ENCODE measurements at regions not wholly inside any gene's neighbourhood (a gene's known extent, or its start where the extent isn't known, plus 50 kb on each side); places are given as distances from the start of the nearest gene placed in this dataset.
"Not testable (repeated sequence)": the region's sequence is repeated elsewhere in the genome, so short reads cannot be mapped to it uniquely, and the experiment has no call there.

DNA sequence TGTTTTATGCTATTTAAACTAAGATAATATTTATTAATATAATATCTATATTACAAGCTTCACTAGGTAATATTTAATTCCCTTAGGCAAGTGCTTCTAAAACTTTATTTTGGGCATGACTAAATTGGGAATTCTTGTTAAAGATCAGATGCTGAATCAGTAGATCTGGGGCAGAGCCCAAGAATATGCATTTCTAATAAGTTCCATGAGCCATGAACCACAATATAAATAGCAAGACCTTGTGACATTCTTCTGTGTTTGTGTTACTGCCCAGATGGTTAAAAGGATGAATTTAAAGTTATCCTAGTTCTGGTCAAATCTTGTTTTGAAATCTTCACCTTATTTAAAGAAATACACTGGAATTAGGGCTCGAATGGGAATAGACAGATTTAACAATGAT is 258.4 kb upstream of the CACNA2D1 start:
- DNase-seq (ENCODE audit: extremely low read depth in 1 of 11, low read depth in 9 of 11, low spot score in 4 of 11): no peak

DNA sequence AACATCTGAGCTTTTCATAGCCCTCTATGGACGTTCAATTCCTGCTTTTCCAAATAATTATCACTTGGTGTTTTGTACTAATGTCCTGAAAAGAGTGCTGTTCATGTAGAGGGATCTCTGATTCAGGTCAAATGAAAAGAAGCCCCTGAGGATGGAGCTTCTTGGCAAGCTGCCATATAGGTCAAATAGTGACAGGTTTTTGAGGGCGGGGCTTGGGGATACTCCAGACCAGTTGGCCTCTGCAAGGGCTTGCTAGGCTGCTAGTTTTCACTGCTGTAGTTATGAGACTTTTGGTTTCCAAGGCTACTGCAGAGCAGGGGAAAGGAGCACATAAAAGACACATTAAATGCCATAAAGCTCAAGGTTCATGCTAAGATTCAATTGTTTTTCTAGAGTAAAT is 257.2 kb upstream of the CACNA2D1 start:
- no peak for DNase-seq (ENCODE audit: extremely low read depth in 1 of 11, low read depth in 9 of 11, low spot score in 4 of 11)

DNA sequence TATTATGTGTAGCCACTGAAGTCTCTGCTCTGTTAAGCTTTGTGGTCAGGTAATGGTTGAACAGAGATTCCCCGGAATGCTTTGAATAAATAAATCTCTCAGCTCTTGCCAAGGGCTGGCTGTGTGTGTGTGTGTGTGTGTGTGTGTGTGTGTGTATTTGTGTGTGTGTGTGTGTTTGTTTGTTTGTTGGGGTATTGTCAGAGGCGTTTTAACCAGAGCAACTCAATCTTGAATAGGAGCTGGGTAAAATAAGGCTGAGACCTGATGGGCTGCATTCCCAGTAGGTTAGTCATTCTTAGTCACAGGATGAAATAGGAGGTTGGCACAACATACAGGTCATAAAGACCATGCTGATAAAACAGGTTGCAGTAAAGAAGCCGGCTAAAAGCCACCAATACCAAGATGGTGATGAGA is 256.2 kb upstream of the CACNA2D1 start:
- DNase-seq (ENCODE audit: extremely low read depth in 1 of 11, low read depth in 9 of 11, low spot score in 4 of 11): no peak

DNA sequence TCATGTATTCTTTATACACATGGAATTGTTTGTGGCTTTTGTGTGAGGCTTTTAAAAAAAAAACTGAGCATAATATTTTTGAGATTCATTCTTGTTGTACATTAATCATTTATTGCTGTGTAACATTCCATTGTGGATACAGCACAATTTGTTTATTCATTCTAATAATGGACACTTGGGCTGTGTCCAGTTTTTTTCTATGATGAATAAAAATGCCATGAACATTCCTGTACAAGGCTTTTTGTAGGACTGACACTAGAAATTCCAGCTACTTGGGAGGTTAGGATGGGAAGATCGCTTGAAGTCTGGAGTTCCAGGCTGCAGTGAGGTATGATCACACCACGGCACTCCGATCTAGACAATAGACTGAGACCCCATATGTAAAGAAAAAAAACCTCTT is 254.3 kb upstream of the CACNA2D1 start:
- no peak for DNase-seq (ENCODE audit: extremely low read depth in 1 of 11, low read depth in 9 of 11, low spot score in 4 of 11)

DNA sequence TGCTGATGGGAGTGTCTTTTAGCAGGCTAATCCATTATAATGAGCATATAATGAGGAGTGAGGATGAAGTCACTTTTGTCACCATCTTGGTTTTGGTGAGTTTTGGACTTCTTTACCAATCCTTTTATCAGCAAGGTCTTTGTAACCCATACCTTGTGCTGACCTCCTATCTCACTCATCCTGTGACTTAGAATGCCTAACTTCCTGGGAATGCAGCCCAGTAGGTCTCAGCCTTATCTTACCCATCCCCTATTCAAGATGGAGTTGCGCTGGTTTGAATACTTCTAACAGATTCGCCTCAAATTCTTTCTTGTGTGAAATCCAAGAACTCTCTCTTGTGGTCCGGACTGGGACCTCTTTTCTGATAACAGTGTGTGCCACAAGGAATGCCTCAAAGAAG is 253.1 kb upstream of the CACNA2D1 start:
- no peak for DNase-seq (ENCODE audit: extremely low read depth in 1 of 11, low read depth in 9 of 11, low spot score in 4 of 11)

DNA sequence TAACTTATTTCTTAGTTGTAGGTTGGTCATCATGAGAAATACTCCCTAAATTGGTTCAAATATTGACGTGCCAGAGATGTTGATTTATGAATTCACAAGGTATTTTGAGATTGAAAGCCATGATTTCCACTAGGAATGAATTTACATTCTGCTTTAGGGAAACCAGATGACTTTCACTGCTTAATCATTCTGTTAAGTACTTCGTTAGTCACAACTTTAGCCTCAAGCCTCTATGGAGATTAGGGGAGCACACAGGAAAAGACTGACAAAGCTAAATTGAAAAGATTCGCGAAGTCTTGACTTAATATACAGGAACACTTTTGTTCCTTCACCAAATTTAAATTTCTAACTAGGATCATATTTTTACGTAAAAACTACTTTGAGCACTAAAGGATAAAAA is 250.4 kb upstream of the CACNA2D1 start:
- DNase-seq (ENCODE audit: extremely low read depth in 1 of 11, low read depth in 9 of 11, low spot score in 4 of 11): no peak

DNA sequence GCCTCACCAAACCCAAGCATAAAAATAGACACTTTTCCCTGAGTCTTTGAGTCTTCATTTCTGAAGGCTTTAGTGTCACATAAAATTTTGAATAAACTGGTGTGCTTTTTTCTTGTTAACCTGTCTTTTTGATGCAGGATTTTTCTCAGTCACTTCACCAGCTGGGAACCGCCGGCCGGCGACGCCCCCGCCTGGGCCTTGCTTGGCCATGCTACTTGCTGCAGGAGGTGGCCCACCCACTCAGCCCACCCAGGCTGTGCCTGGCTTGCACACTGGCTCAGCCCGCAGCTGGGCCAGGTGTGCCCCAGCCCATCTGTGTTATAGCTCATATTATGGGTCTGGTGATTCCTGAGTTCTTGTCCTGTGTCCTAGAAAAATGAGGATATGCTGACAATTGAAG is 247.4 kb upstream of the CACNA2D1 start:
- DNase-seq (ENCODE audit: extremely low read depth in 1 of 11, low read depth in 9 of 11, low spot score in 4 of 11): no peak

DNA sequence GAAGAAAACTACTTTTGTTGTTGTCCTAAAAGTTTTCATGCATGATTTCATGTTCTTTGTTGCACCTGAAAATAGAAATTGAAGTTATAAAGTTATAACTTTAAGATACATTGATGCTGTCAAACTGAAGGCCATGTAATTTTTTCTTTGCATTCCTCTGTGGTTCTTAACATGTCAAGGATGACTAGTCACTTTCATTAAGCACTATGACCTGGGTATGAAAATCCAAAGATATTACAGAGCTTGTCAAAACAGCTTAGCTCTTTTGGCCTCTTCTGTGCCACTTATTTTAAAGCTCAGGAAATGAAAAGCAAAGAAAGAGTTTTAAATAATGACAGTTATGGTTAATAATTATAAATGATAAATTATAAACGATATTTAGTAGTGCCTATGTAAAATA is 241.6 kb upstream of the CACNA2D1 start:
- DNase-seq (ENCODE audit: extremely low read depth in 1 of 11, low read depth in 9 of 11, low spot score in 4 of 11): no peak

DNA sequence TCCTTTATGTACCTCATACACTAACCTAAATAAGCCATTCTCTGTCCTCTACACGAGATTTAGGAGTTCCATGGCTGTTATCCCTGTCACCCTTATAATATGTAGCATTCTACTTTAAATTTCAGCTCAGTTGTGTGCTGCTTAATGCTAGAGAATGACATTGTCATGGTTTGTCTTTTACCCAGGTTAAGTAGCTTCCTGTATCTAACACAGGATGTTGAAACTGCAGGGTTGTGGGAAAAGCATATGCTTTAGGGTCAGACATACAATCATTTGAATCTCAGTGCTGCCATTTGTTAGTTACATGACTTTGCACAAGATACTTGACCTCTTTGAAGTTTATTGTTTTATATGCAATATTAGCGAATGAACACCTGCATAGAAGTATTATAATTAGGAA is 235.1 kb upstream of the CACNA2D1 start:
- DNase-seq (ENCODE audit: extremely low read depth in 1 of 11, low read depth in 9 of 11, low spot score in 4 of 11): no peak

DNA sequence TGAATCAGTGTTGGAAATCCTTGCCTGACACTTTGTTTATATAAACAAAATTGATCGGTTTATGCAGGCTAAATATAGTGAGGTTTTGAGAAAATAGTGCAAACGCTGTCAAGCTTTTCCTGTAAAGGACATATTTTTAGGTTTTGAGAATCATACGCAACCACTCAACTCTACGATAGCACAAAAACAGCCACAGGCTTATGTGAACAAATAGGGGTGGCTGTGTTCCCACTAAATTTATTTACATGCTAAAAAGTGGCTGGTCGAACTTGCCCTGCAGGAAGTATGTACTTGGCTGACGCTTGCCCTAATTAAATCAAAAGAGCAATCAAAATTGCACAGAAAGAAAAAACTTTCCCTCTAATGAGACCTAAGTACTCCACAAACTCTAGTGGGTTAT is 234.7 kb upstream of the CACNA2D1 start:
- DNase-seq (ENCODE audit: extremely low read depth in 1 of 11, low read depth in 9 of 11, low spot score in 4 of 11): peak in 1 of 11 donors; percentile 13

DNA sequence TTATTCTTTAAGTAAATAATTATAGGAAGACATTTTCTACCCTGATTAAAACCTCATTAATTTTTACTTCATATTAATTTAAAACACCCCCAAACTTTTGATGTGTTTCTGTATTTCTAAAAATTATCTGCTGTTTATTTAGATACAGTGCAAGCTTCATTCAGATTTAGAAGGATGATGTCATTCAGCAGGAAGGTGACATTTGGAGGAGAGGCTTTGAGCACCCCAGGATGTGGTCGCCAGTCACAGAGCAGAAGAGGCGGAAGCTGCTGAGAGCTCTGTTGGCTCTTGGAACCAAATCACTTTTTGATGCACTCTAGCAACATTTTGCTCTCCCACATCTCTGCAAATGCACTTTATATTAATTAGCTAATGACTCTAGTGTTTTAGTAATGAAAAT is 233.9 kb upstream of the CACNA2D1 start:
- DNase-seq (ENCODE audit: extremely low read depth in 1 of 11, low read depth in 9 of 11, low spot score in 4 of 11): no peak

DNA sequence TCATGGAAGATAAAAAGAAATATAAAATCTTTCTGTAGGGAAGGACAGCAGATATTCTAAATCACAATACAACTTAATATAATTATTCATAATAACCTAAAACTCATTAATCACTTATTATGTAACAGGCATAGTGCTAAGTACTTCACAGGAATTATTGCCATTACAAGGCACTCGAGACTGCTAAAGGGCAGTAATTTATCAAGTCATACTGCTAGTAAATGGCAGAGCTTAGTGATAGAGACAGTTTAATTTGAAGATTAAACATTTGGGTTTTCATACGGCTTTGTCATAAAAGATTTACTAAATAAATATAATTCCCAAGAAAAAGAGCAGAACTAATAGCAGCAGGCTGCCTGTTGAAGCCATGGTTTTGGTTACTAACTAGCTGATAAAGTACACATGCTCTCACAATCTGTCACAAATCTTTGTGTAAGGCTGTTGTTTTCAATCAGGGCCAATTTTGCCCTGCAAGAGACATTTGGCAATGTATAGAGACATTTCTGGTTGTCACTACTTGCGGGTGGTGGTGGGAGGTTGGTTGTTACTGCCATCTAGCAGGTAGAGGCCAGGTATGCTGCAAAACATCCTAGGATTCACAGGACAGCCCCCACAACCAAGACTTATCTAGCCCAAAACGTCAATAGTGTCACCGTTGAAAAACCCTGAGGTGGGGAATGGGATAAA is 233.3 kb upstream of the CACNA2D1 start:
- DNase-seq (ENCODE audit: extremely low read depth in 1 of 11, low read depth in 9 of 11, low spot score in 4 of 11): no peak

DNA sequence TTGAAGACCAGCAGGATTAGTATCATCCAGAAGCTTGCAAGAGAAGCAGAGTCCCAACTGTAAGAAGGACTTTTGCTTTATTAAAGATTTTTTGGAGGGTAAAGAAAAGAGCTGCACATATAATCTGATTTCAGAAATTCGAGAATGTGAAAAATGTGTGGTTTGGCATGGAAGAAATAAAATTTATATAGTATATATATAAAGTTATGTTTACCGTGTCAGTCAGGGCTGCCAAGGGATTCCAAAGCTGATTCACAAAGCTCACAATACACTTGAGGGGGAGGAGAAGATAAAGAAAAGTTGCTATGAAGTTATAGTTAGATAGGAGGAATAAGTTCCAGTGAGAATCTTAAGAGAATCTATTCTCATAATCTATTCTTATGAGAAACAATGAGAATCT is 231.8 kb upstream of the CACNA2D1 start:
- DNase-seq (ENCODE audit: extremely low read depth in 1 of 11, low read depth in 9 of 11, low spot score in 4 of 11): no peak

DNA sequence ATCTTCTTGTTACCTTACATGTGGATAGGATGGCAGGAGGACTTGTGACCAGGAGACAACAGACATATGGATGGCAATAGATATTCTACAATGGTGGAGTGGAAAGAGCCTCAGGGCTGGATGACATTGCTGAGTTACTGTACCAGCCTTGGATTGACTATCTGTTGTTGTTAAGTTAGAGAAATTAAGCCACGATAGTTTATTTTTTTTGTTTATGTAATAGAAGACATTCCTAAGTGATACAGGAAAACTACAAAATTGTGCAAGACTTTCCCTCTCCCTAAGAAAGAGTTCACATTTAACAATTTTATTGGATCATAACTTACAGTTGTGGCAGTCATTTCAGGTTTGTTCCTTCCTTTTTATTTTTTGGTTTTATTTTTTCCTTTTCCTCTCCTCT is 230.7 kb upstream of the CACNA2D1 start:
- DNase-seq (ENCODE audit: extremely low read depth in 1 of 11, low read depth in 9 of 11, low spot score in 4 of 11): no peak

DNA sequence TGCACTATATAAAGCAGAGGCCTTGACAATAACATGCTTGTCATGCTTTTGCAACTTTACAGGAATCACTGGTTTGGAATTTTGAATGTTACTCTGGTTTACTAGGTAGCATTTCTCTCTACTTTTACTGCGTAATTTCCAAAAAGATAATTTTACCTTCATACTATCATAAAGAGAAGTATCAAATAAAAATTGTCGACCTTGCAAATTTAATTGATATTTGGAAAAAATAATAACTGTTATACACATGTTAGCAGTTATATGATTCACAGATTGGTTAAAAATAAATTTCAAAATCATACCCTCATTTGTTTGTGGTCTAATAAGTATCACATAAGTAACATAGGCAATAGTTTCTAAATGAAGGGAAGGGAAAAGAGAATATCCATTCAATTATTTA is 228.5 kb upstream of the CACNA2D1 start:
- DNase-seq (ENCODE audit: extremely low read depth in 1 of 11, low read depth in 9 of 11, low spot score in 4 of 11): no peak

DNA sequence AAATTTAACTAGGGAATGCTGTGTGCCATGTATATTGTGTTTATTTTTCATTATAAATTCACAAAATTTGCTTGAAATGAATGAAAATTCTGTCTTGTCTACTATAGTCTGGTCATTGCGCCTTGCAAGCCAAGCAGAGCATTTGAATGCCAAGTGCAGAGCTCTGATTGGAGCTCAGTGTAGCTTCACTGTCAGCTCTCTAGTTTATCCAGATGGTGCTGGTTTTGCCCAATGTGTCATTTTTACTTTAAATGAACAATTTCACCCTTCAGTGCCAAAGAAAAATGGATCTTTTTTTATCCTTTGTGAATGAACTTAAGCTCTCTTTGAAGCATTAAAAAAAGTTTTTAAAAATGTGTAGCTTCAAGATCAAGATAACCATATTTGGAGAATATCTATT is 225.6 kb upstream of the CACNA2D1 start:
- DNase-seq (ENCODE audit: extremely low read depth in 1 of 11, low read depth in 9 of 11, low spot score in 4 of 11): no peak

DNA sequence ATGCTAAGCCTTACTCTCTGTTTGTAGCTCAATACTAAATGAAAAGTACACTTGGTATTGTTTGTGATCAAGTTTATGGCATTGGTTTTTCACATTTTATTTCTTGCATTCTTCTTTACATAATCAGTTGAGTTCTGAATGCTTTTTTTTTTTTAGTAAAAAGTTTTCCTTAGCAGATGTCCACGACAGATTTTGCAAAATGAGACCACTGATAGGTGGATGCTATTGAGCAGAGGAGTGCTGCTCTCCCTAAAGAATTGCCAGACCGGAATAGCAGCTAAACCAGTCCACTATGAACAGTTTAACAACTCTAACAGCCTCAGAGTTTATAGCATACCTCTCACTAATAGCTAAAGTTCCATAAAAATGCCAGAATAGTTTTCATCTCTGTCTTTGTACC is 225.1 kb upstream of the CACNA2D1 start:
- no peak for DNase-seq (ENCODE audit: extremely low read depth in 1 of 11, low read depth in 9 of 11, low spot score in 4 of 11)

DNA sequence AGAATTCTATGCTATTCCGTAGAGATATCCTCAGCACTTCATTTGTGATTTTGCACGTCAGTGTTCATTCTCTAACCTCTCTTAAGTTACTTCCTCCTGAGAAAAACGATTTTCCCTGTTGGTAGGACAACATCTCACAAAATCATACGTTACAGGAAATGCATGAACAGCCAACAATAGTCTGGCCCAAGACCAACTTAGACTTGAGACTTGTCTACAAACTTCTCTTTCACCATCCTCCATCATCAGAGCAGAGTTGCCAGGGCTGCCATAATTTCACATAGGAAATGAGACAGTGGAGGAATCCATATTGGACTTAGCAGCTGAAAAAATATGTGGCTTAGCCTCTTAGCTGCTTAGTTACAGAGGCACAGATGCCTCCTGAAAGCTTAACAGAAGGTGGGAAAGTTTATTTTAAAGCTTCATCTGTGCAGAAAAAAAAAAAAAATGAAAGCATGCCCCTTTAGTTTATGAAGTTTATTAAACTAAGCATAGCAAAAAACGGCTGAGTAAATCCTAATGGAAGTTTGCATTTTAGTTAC is 222.5 kb upstream of the CACNA2D1 start:
- DNase-seq (ENCODE audit: extremely low read depth in 1 of 11, low read depth in 9 of 11, low spot score in 4 of 11): no peak

DNA sequence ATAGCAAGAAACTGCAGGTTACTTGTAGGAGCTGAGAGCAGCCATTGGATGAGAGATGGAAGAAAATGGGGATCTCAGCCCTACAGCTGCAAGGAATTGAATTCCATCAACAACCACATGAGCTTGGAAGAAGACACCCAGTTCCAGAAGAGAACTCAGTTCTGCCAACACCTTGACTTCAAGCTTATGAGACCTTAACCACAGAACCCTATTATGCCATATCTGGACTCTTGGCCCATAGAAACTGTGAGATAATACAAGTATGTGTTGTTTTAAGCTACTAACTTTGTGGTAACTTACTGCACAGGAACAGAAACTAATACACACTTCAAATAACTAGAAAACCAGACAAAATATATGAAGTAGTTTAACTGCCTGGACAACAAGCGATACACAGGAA is 212.4 kb upstream of the CACNA2D1 start:
- no peak for DNase-seq (ENCODE audit: extremely low read depth in 1 of 11, low read depth in 9 of 11, low spot score in 4 of 11)

DNA sequence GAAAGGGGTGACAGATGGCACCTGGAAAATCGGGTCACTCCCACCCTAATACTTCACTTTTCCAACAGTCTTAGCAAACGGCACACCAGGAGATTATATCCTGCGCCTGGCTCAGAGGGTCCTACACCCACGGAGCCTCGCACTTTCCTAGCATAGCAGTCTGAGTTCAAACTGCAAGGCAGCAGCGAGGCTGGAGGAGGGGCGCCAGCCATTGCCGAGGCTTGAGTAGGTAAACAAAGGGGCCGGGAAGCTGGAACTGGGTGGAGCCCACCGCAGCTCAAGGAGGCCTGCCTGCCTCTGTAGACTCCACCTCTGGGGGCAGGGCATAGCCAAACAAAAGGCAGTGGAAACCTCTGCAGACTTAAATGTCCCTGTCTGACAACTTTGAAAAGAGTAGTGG is 206.5 kb upstream of the CACNA2D1 start:
- not testable (repeated sequence) for DNase-seq (ENCODE audit: extremely low read depth in 1 of 11, low read depth in 9 of 11, low spot score in 4 of 11)

DNA sequence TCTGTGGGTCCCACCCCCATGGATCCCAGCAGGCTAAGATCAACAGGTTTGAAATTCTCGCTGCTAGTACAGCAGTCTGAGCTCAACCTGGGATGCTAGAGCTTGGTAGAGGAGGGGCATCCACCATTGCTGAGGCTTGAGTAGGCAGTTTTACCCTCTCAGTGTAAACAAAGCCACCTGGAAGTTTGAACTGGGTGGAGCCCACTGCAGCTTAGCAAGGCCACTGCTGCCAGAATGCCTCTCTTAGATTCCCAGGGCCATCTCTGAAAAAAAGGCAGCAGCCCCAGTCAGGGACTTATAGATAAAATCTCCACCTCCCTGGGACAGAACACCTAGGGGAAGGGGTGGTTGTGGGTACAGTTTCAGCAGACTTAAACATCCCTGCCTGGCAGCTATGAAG is 190.0 kb upstream of the CACNA2D1 start:
- DNase-seq (ENCODE audit: extremely low read depth in 1 of 11, low read depth in 9 of 11, low spot score in 4 of 11): no peak
